ENCODE measurements at regions not wholly inside any gene's neighbourhood (a gene's known extent, or its start where the extent isn't known, plus 50 kb on each side); places are given as distances from the start of the nearest gene placed in this dataset.

GRCh38 chr2:198498048-198498447 is 693.7 kb downstream of the PLCL1 start:
- TF ChIP-seq, protein P1, sequence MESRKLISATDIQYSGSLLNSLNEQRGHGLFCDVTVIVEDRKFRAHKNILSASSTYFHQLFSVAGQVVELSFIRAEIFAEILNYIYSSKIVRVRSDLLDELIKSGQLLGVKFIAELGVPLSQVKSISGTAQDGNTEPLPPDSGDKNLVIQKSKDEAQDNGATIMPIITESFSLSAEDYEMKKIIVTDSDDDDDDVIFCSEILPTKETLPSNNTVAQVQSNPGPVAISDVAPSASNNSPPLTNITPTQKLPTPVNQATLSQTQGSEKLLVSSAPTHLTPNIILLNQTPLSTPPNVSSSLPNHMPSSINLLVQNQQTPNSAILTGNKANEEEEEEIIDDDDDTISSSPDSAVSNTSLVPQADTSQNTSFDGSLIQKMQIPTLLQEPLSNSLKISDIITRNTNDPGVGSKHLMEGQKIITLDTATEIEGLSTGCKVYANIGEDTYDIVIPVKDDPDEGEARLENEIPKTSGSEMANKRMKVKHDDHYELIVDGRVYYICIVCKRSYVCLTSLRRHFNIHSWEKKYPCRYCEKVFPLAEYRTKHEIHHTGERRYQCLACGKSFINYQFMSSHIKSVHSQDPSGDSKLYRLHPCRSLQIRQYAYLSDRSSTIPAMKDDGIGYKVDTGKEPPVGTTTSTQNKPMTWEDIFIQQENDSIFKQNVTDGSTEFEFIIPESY (CRISPR knock-in tag; IDR thresholded peaks at IDR 0.05): no peak
- TF ChIP-seq HSF4 (CRISPR knock-in tag; IDR thresholded peaks at IDR 0.05; ENCODE audit: borderline replicate concordance): no peak
- TF ChIP-seq KLF16 (IDR thresholded peaks at IDR 0.05): no peak
- no peak for TF ChIP-seq POLR2AphosphoS5 (IDR thresholded peaks at IDR 0.05; ENCODE audit: control insufficient read depth, insufficient read depth, low read depth, low read length)
- TF ChIP-seq ASH1L (IDR thresholded peaks at IDR 0.05; ENCODE audit: borderline replicate concordance, low read depth, partially characterized antibody): no peak
- no peak for TF ChIP-seq POLR2A (conservative IDR thresholded peaks at IDR 0.05)
- no peak for TF ChIP-seq MAX (CRISPR knock-in tag; IDR thresholded peaks at IDR 0.05)
- no peak for TF ChIP-seq POU5F1 (IDR thresholded peaks at IDR 0.05; ENCODE audit: borderline replicate concordance, low read depth, low read length, partially characterized antibody)
